ENCODE measurements at regions not wholly inside any gene's neighbourhood (a gene's known extent, or its start where the extent isn't known, plus 50 kb on each side); places are given as distances from the start of the nearest gene placed in this dataset.

DNA sequence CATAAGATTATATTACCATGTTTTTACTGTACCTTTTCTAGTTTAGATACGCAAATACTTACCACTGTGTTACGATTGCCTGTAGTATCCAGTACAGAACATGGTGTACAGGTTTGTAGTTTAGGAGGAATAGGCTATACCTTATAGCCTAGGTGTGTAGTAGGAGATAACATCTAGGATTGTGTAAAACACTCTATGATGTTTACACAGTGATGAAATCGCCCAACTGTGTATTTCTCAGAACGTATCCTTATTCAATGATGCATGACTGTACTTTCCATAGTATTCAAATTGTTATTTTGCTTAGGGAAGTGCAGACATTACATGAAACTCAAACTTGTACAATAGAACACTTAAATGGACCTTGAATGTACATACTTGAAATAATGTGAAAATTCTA is 188.1 kb upstream of the PDGFD start:
- no peak for TF ChIP-seq POLR2A (IDR thresholded peaks at IDR 0.05; ENCODE audit: low read length)
- no peak for TF ChIP-seq GATA1 (IDR thresholded peaks at IDR 0.05; ENCODE audit: low read depth, low read length)
